K562 (cell line): ENCODE measurements at regions not wholly inside any gene's neighbourhood (a gene's known extent, or its start where the extent isn't known, plus 50 kb on each side); places are given as distances from the start of the nearest gene placed in this dataset.

Experiments used
- CEBPB ChIP-seq: fragments of 450-650 bp; IDR thresholded peaks from 2 replicates; pipeline ENCODE4 v1.6.1; 2016; ENCODE audit warnings: missing genetic modification characterization, missing compliant biosample characterization
- HCFC1 ChIP-seq: IDR thresholded peaks from 2 replicates; pipeline ENCODE4 v1.6.1; 2012; ENCODE audit warnings: low read depth, low read length, improper control_type of control experiment
- MAFK ChIP-seq: IDR thresholded peaks from 2 replicates; pipeline ENCODE4 v1.6.1; 2011; ENCODE audit warnings: low read length, improper control_type of control experiment
- POLR2A ChIP-seq: fragments of 450-650 bp; conservative IDR thresholded peaks from 2 replicates; pipeline ENCODE4 v1.6.1; 2016
- ZNF174 ChIP-seq: fragments of 250-450 bp; sonication (Bioruptor Pico); IDR thresholded peaks from 2 replicates; pipeline ENCODE4 v1.4.0; 2020; ENCODE audit warnings: mild to moderate bottlenecking

DNA sequence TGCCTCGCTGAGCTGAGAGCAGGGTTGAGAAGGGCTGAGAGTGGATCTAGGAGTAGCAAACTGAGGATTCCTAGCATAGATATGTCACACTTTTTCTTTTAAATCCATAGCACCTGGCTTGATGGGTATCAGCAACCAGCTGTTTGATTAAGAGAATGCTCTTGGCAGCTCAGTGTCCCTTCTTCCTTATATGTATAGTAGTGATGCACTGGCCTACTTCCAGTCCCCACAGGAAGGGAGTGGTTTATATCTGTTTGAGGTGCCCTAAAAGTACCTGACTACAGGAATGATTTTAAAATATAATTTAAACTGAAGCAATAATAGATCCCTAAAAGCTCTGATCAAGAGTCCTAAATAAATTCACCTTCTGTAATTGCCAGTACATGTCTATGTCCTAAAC is 546.8 kb upstream of the ZNF608 start:
- TF ChIP-seq MAFK: no peak
- TF ChIP-seq CEBPB (tag): no peak
- TF ChIP-seq POLR2A: no peak
- TF ChIP-seq ZNF174 (CRISPR knock-in tag): no peak
- no peak for TF ChIP-seq HCFC1
